H1 (cell line): ENCODE measurements at regions not wholly inside any gene's neighbourhood (a gene's known extent, or its start where the extent isn't known, plus 50 kb on each side); places are given as distances from the start of the nearest gene placed in this dataset.

Experiments
- CHD1 ChIP-seq: IDR thresholded peaks from 2 replicates; pipeline ENCODE4 v1.6.1; 2012; ENCODE audit warnings: low read depth, low read length, improper control_type of control experiment
- EZH2 ChIP-seq: fragments of 200-600 bp; sonication (generic); IDR thresholded peaks from 2 replicates; pipeline ENCODE4 v1.7.1; 2012; ENCODE audit warnings: low read depth, mild to moderate bottlenecking, moderate library complexity, low read length, inconsistent platforms; ENCODE audit not compliant: severe bottlenecking
- HDAC2 ChIP-seq, 2 experiments: fragments of 300-600 bp in 1 of 2; sonication (generic) in 1 of 2; IDR thresholded peaks; 2 replicates each; pipeline ENCODE4 v1.6.1; 2011 to 2012; ENCODE audit warnings: low read depth in 2 of 2, low read length in 2 of 2, mild to moderate bottlenecking in 2 of 2, moderate library complexity in 2 of 2, borderline replicate concordance in 1 of 2, inconsistent platforms in 1 of 2
- KDM5A ChIP-seq: fragments of 200-600 bp; IDR thresholded peaks from 2 replicates; pipeline ENCODE4 v1.7.1; 2012; ENCODE audit warnings: mild to moderate bottlenecking, low read length, inconsistent platforms, mixed read lengths
- RNF2 ChIP-seq: fragments of 200-900, 300-1000 bp; sonication (generic); IDR thresholded peaks from 2 replicates; pipeline ENCODE4 v1.7.1; 2016; ENCODE audit warnings: borderline replicate concordance, low read depth, mild to moderate bottlenecking, antibody characterized with exemption, low read length; ENCODE audit not compliant: poor library complexity, severe bottlenecking; ENCODE audit errors: missing control alignments
- SIRT6 ChIP-seq: IDR thresholded peaks from one replicate; pipeline ENCODE4 v1.7.1; 2012; ENCODE audit warnings: low read length, inconsistent platforms
- TF ChIP-seq, protein P1 (sequence below), 3 experiments: IDR thresholded peaks; 1 replicate in 2 of 3; 2 replicates in 1 of 3; pipeline versions ENCODE4 v1.5.1 to v1.6.1; 2011; ENCODE audit warnings: low read length in 3 of 3, mild to moderate bottlenecking in 3 of 3, inconsistent platforms in 2 of 3, low read depth in 1 of 3, moderate library complexity in 1 of 3; ENCODE audit not compliant: insufficient read depth in 1 of 3; ENCODE audit errors: control extremely low read depth in 1 of 3

DNA sequence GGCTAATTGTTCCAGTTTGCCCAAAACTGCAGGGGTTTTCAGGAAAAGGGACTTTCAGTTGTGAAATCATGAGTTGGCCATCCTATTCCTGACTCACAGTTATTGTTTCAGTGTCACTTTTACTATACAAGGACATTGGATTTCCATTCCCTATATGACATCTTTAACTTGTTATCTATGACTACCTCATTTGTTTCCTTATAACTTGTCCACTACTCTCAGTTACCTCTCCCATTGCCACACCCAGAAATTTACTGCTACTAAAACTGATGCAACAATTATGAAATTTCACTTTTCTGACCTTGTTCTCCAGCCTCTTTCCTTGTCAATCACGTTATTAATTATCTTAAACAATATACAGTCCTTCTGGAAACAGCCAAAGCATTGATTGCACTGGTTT, 116.5 kb upstream of the ZNF804A start (continued):
- TF ChIP-seq, protein P1, sequence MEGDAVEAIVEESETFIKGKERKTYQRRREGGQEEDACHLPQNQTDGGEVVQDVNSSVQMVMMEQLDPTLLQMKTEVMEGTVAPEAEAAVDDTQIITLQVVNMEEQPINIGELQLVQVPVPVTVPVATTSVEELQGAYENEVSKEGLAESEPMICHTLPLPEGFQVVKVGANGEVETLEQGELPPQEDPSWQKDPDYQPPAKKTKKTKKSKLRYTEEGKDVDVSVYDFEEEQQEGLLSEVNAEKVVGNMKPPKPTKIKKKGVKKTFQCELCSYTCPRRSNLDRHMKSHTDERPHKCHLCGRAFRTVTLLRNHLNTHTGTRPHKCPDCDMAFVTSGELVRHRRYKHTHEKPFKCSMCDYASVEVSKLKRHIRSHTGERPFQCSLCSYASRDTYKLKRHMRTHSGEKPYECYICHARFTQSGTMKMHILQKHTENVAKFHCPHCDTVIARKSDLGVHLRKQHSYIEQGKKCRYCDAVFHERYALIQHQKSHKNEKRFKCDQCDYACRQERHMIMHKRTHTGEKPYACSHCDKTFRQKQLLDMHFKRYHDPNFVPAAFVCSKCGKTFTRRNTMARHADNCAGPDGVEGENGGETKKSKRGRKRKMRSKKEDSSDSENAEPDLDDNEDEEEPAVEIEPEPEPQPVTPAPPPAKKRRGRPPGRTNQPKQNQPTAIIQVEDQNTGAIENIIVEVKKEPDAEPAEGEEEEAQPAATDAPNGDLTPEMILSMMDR (IDR thresholded peaks at IDR 0.05; ENCODE audit: control extremely low read depth in 1 of 3, insufficient read depth in 1 of 3, low read depth in 1 of 3, low read length in 3 of 3) = no peak
- TF ChIP-seq KDM5A = no peak
- no peak for TF ChIP-seq EZH2
- TF ChIP-seq SIRT6 = no peak
- no peak for TF ChIP-seq HDAC2 (IDR thresholded peaks at IDR 0.05; ENCODE audit: borderline replicate concordance in 1 of 2, low read depth in 2 of 2, low read length in 2 of 2)
- no peak for TF ChIP-seq RNF2
- TF ChIP-seq CHD1 = no peak
